ENCODE measurements at regions not wholly inside any gene's neighbourhood (a gene's known extent, or its start where the extent isn't known, plus 50 kb on each side); places are given as distances from the start of the nearest gene placed in this dataset.

DNA sequence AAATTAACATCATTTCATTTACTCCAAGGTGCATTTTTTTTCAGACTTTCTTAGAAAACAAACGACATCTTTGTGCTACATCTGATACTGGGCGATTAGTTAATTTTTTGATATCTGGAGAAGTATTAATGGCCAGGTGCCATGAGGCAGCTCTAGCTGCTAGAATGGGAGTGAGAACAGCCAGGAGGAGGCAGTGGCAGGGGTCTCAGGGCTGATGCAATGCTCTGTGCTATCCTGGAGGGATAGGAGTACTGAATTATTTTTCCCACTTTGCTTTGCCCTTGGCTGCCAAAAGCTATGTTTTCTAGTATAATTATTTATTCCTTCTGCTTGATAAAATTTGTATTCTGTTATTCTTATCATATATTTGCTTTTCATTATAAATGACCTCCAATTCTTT is 133.6 kb upstream of the NOX3 start:
- Histone ChIP-seq H3K27ac (no peak overlapping the region), H3K36me3 (no peaks in the 10 kb centered on the region), H3K27me3 (no peaks in the 10 kb centered on the region), H3K4me3 (no peak overlapping the region), H3K9me3 (peaks cover 0 to 9% (median 0%) of the 10 kb centered on the region in 12 donors), H3K4me1 (no peaks in the 10 kb centered on the region)
- intact Hi-C loops (cut with DNase I): no loop called here
- no peak for TF ChIP-seq POLR2A (IDR thresholded peaks at IDR 0.05)
- TF ChIP-seq, protein P1, sequence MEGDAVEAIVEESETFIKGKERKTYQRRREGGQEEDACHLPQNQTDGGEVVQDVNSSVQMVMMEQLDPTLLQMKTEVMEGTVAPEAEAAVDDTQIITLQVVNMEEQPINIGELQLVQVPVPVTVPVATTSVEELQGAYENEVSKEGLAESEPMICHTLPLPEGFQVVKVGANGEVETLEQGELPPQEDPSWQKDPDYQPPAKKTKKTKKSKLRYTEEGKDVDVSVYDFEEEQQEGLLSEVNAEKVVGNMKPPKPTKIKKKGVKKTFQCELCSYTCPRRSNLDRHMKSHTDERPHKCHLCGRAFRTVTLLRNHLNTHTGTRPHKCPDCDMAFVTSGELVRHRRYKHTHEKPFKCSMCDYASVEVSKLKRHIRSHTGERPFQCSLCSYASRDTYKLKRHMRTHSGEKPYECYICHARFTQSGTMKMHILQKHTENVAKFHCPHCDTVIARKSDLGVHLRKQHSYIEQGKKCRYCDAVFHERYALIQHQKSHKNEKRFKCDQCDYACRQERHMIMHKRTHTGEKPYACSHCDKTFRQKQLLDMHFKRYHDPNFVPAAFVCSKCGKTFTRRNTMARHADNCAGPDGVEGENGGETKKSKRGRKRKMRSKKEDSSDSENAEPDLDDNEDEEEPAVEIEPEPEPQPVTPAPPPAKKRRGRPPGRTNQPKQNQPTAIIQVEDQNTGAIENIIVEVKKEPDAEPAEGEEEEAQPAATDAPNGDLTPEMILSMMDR (IDR thresholded peaks at IDR 0.05): no peak
- 78 to 88% (median 82%) methylated on average over 2 of the region's 2 CpGs for WGBS, 4 donors
- ATAC-seq (no peak), DNase-seq (no peak)

DNA sequence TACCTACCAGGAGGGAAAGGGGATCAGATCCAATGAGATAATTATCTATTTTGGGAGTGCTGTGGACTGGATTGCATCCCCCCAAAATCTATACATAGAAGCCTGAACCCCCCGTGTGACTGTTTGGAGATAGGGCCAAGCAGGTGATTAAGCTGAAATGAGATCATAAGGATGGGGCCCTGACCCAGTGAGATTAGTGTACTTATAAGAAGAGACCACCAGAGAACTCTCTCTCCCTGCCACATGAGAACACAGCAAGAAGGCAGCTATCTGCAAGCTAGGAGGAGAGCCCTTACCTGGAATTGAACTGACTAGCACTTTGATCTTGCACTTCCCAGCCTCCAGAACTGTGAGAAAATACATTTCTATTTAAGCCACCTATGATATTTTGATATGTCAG is 132.2 kb upstream of the NOX3 start:
- ATAC-seq: no peak
- H3K36me3 ChIP-seq: no peaks in the 10 kb centered on the region
- H3K9me3 ChIP-seq: peaks cover 0 to 9% (median 0%) of the 10 kb centered on the region in 12 donors
- H3K4me1 ChIP-seq: no peaks in the 10 kb centered on the region
- TF ChIP-seq POLR2A (IDR thresholded peaks at IDR 0.05): no peak
- 54 to 88% (median 73%) methylated on average over 1 of the region's 1 CpG for WGBS, 4 donors
- no peak for DNase-seq
- intact Hi-C loops (cut with DNase I): no loop called here
- no peaks in the 10 kb centered on the region for H3K27me3 ChIP-seq
- H3K4me3 ChIP-seq: no peak overlapping the region
- no peak overlapping the region for H3K27ac ChIP-seq

DNA sequence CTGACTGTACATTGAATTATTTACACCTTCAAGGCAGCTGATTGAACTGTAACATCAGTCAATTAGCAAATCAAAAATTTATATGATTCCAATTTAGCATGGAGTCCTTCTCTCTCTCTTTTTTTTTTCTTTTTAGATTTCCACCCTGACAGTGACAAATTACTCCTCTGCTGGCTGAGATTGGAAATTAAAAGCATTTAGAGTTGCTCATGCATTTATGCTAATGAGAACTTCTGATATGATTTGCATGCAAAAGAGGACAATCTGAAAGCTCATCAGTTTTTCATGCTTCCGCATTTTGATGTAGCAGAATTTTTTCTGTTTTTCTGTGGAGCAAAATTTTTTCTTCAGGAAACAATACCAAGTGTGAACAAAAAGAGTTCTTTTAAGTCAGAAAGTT is 130.5 kb upstream of the NOX3 start:
- no peak for DNase-seq
- Histone ChIP-seq H3K27ac (no peak overlapping the region), H3K4me3 (no peak overlapping the region), H3K36me3 (no peaks in the 10 kb centered on the region), H3K9me3 (peaks cover 0 to 9% (median 0%) of the 10 kb centered on the region in 12 donors), H3K4me1 (no peaks in the 10 kb centered on the region), H3K27me3 (no peaks in the 10 kb centered on the region)
- WGBS, 4 donors: 95 to 99% (median 98%) methylated on average over 1 of the region's 1 CpG
- TF ChIP-seq, protein P1 (IDR thresholded peaks at IDR 0.05): no peak
- TF ChIP-seq POLR2A (IDR thresholded peaks at IDR 0.05): no peak
- intact Hi-C loops (cut with DNase I): no loop called here
- ATAC-seq: no peak

DNA sequence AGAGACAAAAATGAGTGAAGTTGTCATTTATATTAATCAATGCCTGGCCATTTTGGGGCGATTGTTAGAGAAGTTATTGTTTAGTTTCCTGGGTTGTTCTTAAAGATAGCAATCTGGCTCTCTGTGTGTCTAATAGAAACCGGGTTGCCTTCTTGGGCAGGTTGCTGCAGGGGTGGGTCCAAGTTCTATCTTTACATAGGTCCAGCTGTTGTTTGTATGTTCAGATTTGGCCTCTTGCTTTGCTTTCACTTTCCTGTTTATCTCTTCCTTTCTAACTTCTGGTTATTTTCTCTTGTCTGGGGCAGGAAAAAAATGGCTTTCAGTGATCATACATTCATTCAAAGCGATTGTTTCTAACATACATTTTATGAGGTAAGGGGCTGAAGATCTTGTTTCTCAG is 128.4 kb upstream of the NOX3 start:
- Histone ChIP-seq H3K4me1 (no peaks in the 10 kb centered on the region), H3K27ac (no peak overlapping the region), H3K4me3 (no peak overlapping the region), H3K36me3 (no peaks in the 10 kb centered on the region), H3K9me3 (peaks cover 0 to 9% (median 0%) of the 10 kb centered on the region in 12 donors), H3K27me3 (no peaks in the 10 kb centered on the region)
- TF ChIP-seq POLR2A (IDR thresholded peaks at IDR 0.05): no peak
- TF ChIP-seq, protein P1 (IDR thresholded peaks at IDR 0.05): no peak
- no peak for ATAC-seq
- DNase-seq: no peak
- intact Hi-C loops (cut with DNase I): no loop called here
- 68 to 76% (median 72%) methylated on average over 3 of the region's 3 CpGs for WGBS, 4 donors
